GM12801 (cell line): ENCODE measurements at regions not wholly inside any gene's neighbourhood (a gene's known extent, or its start where the extent isn't known, plus 50 kb on each side); places are given as distances from the start of the nearest gene placed in this dataset.

Experiments
- CTCF ChIP-seq: IDR thresholded peaks from one replicate; pipeline ENCODE4 v1.5.1; 2011; ENCODE audit warnings: control low read depth; ENCODE audit not compliant: insufficient read length; ENCODE audit errors: extremely low read depth

- TF ChIP-seq CTCF = no peak
Observed at GRCh38 chr2:7692657-7693161, 775.5 kb downstream of the RNF144A start.

GRCh38 chr2:7693246-7694075 is 776.2 kb downstream of the RNF144A start:
- TF ChIP-seq CTCF = no peak

GRCh38 chr2:7694076-7694985 is 777.1 kb downstream of the RNF144A start:
- no peak for TF ChIP-seq CTCF

- TF ChIP-seq CTCF = no peak
Observed at GRCh38 chr2:7697052-7697451, 779.8 kb downstream of the RNF144A start.

- no peak for TF ChIP-seq CTCF
Observed at GRCh38 chr2:7701791-7702190, 784.6 kb downstream of the RNF144A start.

GRCh38 chr2:7703048-7703447 is 785.8 kb downstream of the RNF144A start:
- TF ChIP-seq CTCF = no peak

GRCh38 chr2:7703543-7704144 is 786.4 kb downstream of the RNF144A start:
- TF ChIP-seq CTCF = no peak
